WERI-Rb-1 (cell line): ENCODE measurements at regions not wholly inside any gene's neighbourhood (a gene's known extent, or its start where the extent isn't known, plus 50 kb on each side); places are given as distances from the start of the nearest gene placed in this dataset.
"Not testable (repeated sequence)": the region's sequence is repeated elsewhere in the genome, so short reads cannot be mapped to it uniquely, and the experiment has no call there.

Source experiments
- DNase-seq: peaks from one replicate; pipeline ENCODE4 v3.0.0-alpha.2; 2020
- H3K27ac ChIP-seq: fragments of 250-450 bp; sonication (Bioruptor Pico); 2 replicates; pipeline ENCODE4 v1.5.1; 2020; ENCODE audit warnings: mild to moderate bottlenecking, moderate library complexity
- H3K27me3 ChIP-seq: fragments of 250-450 bp; sonication (Bioruptor Pico); 2 replicates; pipeline ENCODE4 v1.5.1; 2021; ENCODE audit warnings: mild to moderate bottlenecking, low read depth, moderate library complexity; ENCODE audit not compliant: insufficient read depth, severe bottlenecking
- H3K36me3 ChIP-seq: fragments of 250-450 bp; sonication (Bioruptor Pico); 2 replicates; pipeline ENCODE4 v1.5.1; 2020; ENCODE audit warnings: mild to moderate bottlenecking, moderate library complexity
- H3K4me3 ChIP-seq: 2 replicates; pipeline ENCODE4 v1.5.1; 2011; ENCODE audit warnings: low read depth, mild to moderate bottlenecking, control low read depth, low read length
- H3K9me3 ChIP-seq: fragments of 250-450 bp; sonication (Bioruptor Pico); 2 replicates; pipeline ENCODE4 v1.5.1; 2021; ENCODE audit warnings: mild to moderate bottlenecking, moderate library complexity; ENCODE audit not compliant: severe bottlenecking
- CTCF ChIP-seq: IDR thresholded peaks from 2 replicates; pipeline ENCODE4 v1.5.1; 2011; ENCODE audit warnings: low read depth, mild to moderate bottlenecking, control low read depth, inconsistent platforms, low read length

GRCh38 chr14:85858634-85859033, 328.7 kb downstream of the FLRT2 start:
- Histone ChIP-seq H3K36me3 (no peaks in the 10 kb centered on the region), H3K4me3 (no peak overlapping the region), H3K27me3 (no peaks in the 10 kb centered on the region), H3K9me3 (no peaks in the 10 kb centered on the region), H3K27ac (no peak overlapping the region)
- no peak for TF ChIP-seq CTCF
- no peak for DNase-seq

GRCh38 chr14:85856430-85856829, 326.5 kb downstream of the FLRT2 start:
- DNase-seq, result no peak
- no peak for TF ChIP-seq CTCF
- H3K27me3 ChIP-seq, result no peaks in the 10 kb centered on the region
- H3K4me3 ChIP-seq, result no peak overlapping the region
- no peaks in the 10 kb centered on the region for H3K9me3 ChIP-seq
- no peak overlapping the region for H3K27ac ChIP-seq
- H3K36me3 ChIP-seq, result no peaks in the 10 kb centered on the region

GRCh38 chr14:85853996-85854526, 324.1 kb downstream of the FLRT2 start:
- no peak for TF ChIP-seq CTCF
- no peaks in the 10 kb centered on the region for H3K27me3 ChIP-seq

GRCh38 chr14:85852906-85853305, 323.0 kb downstream of the FLRT2 start:
- H3K36me3 ChIP-seq, result no peaks in the 10 kb centered on the region
- H3K9me3 ChIP-seq, result no peaks in the 10 kb centered on the region
- no peak overlapping the region for H3K27ac ChIP-seq
- H3K4me3 ChIP-seq, result no peak overlapping the region
- no peak for TF ChIP-seq CTCF
- no peak for DNase-seq
- no peaks in the 10 kb centered on the region for H3K27me3 ChIP-seq

More at GRCh38 chr14:85853996-85854526, 324.1 kb downstream of the FLRT2 start:
- no peaks in the 10 kb centered on the region for H3K9me3 ChIP-seq
- H3K27ac ChIP-seq, result no peak overlapping the region
- H3K36me3 ChIP-seq, result no peaks in the 10 kb centered on the region
- no peak for DNase-seq
- H3K4me3 ChIP-seq, result no peak overlapping the region

- H3K36me3 ChIP-seq, H3K27ac ChIP-seq, H3K4me3 ChIP-seq, H3K9me3 ChIP-seq, H3K27me3 ChIP-seq, DNase-seq: not testable (repeated sequence)
Observed at GRCh38 chr14:85852123-85852522, 322.2 kb downstream of the FLRT2 start.

- DNase-seq, H3K9me3 ChIP-seq, H3K36me3 ChIP-seq: not testable (repeated sequence)
Observed at GRCh38 chr14:85830549-85830948, 300.6 kb downstream of the FLRT2 start.

GRCh38 chr14:85829601-85830000, 299.7 kb downstream of the FLRT2 start:
- not testable (repeated sequence) for DNase-seq, H3K27ac ChIP-seq, H3K36me3 ChIP-seq, H3K4me3 ChIP-seq, H3K9me3 ChIP-seq, H3K27me3 ChIP-seq

More at GRCh38 chr14:85830549-85830948, 300.6 kb downstream of the FLRT2 start:
- not testable (repeated sequence) for H3K27ac ChIP-seq, H3K27me3 ChIP-seq, H3K4me3 ChIP-seq
